ENCODE measurements at regions not wholly inside any gene's neighbourhood (a gene's known extent, or its start where the extent isn't known, plus 50 kb on each side); places are given as distances from the start of the nearest gene placed in this dataset.

GRCh38 chr2:181262782-181263181 is 194.4 kb upstream of the ITGA4 start:
- Histone ChIP-seq H3K9me3 (no peaks in the 10 kb centered on the region), H3K4me1 (no peaks in the 10 kb centered on the region), H3K4me3 (no peak overlapping the region), H3K27ac (no peak overlapping the region), H3K27me3 (no peaks in the 10 kb centered on the region), H3K36me3 (no peaks in the 10 kb centered on the region)
- intact Hi-C loops (cut with DNase I) = no loop called here
- ATAC-seq (no peak), DNase-seq (no peak)
- TF ChIP-seq POLR2A (IDR thresholded peaks at IDR 0.05) = no peak
- no peak for TF ChIP-seq CTCF (IDR thresholded peaks at IDR 0.05)

- H3K27ac ChIP-seq = no peak overlapping the region
- no peak overlapping the region for H3K4me3 ChIP-seq
- H3K36me3 ChIP-seq = no peaks in the 10 kb centered on the region
- TF ChIP-seq POLR2A (IDR thresholded peaks at IDR 0.05) (no peak), CTCF (IDR thresholded peaks at IDR 0.05) (no peak)
- H3K9me3 ChIP-seq = no peaks in the 10 kb centered on the region
- no peaks in the 10 kb centered on the region for H3K4me1 ChIP-seq
- WGBS (ENCODE audit: insufficient coverage, low coverage, low lambda C conversion rate, missing lambda C conversion rate) = 38% methylated on average over 1 of the region's 1 CpG
- DNase-seq = no peak
- ATAC-seq = no peak
- H3K27me3 ChIP-seq = no peaks in the 10 kb centered on the region
- intact Hi-C loops (cut with DNase I) = no loop called here
These were observed 193.2 kb upstream of the ITGA4 start for GRCh38 chr2:181264001-181264400.

GRCh38 chr2:181264441-181264840 is 192.7 kb upstream of the ITGA4 start:
- no peaks in the 10 kb centered on the region for H3K27me3 ChIP-seq
- no peaks in the 10 kb centered on the region for H3K9me3 ChIP-seq
- no peak overlapping the region for H3K27ac ChIP-seq
- WGBS (ENCODE audit: insufficient coverage, low coverage, low lambda C conversion rate, missing lambda C conversion rate) = 42% methylated on average over 1 of the region's 1 CpG
- no peak for DNase-seq
- H3K4me3 ChIP-seq = no peak overlapping the region
- ATAC-seq = no peak
- intact Hi-C loops (cut with DNase I) = no loop called here
- TF ChIP-seq POLR2A (IDR thresholded peaks at IDR 0.05) = no peak
- no peak for TF ChIP-seq CTCF (IDR thresholded peaks at IDR 0.05)
- no peaks in the 10 kb centered on the region for H3K36me3 ChIP-seq
- H3K4me1 ChIP-seq = no peaks in the 10 kb centered on the region

GRCh38 chr2:181266614-181267013 is 190.6 kb upstream of the ITGA4 start:
- Histone ChIP-seq H3K9me3 (no peaks in the 10 kb centered on the region), H3K27ac (no peak overlapping the region), H3K4me3 (no peak overlapping the region), H3K27me3 (no peaks in the 10 kb centered on the region), H3K36me3 (no peaks in the 10 kb centered on the region), H3K4me1 (no peaks in the 10 kb centered on the region)
- TF ChIP-seq POLR2A (IDR thresholded peaks at IDR 0.05) (no peak), CTCF (IDR thresholded peaks at IDR 0.05) (no peak)
- WGBS (ENCODE audit: insufficient coverage, low coverage, low lambda C conversion rate, missing lambda C conversion rate) = 51% methylated on average over 3 of the region's 3 CpGs
- intact Hi-C loops (cut with DNase I) = no loop called here
- ATAC-seq = no peak
- no peak for DNase-seq

GRCh38 chr2:181268174-181268867 is 188.9 kb upstream of the ITGA4 start:
- no peak overlapping the region for H3K4me3 ChIP-seq
- H3K9me3 ChIP-seq = no peaks in the 10 kb centered on the region
- DNase-seq (no peak), ATAC-seq (no peak)
- H3K4me1 ChIP-seq = no peaks in the 10 kb centered on the region
- intact Hi-C loops (cut with DNase I) = no loop called here
- no peak for TF ChIP-seq POLR2A (IDR thresholded peaks at IDR 0.05)
- TF ChIP-seq CTCF (IDR thresholded peaks at IDR 0.05) = no peak
- no peak overlapping the region for H3K27ac ChIP-seq
- H3K36me3 ChIP-seq = no peaks in the 10 kb centered on the region
- H3K27me3 ChIP-seq = no peaks in the 10 kb centered on the region
- 46% methylated on average over 3 of the region's 3 CpGs for WGBS (ENCODE audit: insufficient coverage, low coverage, low lambda C conversion rate, missing lambda C conversion rate)
